Mesenchymal stem cell (in vitro differentiated cells and primary cell): ENCODE measurements at regions not wholly inside any gene's neighbourhood (a gene's known extent, or its start where the extent isn't known, plus 50 kb on each side); places are given as distances from the start of the nearest gene placed in this dataset.
"Not testable (repeated sequence)": the region's sequence is repeated elsewhere in the genome, so short reads cannot be mapped to it uniquely, and the experiment has no call there.

Source experiments
- DNase-seq: peaks from one replicate; pipeline ENCODE4 v3.0.0-alpha.2; 2013
- H2AFZ ChIP-seq: one replicate; pipeline ENCODE4 v1.6.1; 2013; ENCODE audit warnings: low read depth, mild to moderate bottlenecking, control low read depth, inconsistent platforms, low read length, moderate library complexity
- H2AK5ac ChIP-seq: 2 replicates; pipeline ENCODE4 v1.6.1; 2013; ENCODE audit warnings: low read length, moderate library complexity, mild to moderate bottlenecking, inconsistent platforms; ENCODE audit not compliant: severe bottlenecking
- H2BK120ac ChIP-seq: one replicate; pipeline ENCODE4 v1.6.1; 2013; ENCODE audit warnings: low read depth, mild to moderate bottlenecking, inconsistent platforms, low read length, moderate library complexity
- H2BK12ac ChIP-seq, 2 experiments: one replicate each; pipeline ENCODE4 v1.6.1; 2013; ENCODE audit warnings: inconsistent platforms in 2 of 2, low read length in 2 of 2, mild to moderate bottlenecking in 2 of 2, moderate library complexity in 2 of 2, control low read depth in 1 of 2
- H2BK15ac ChIP-seq: one replicate; pipeline ENCODE4 v1.6.1; 2013; ENCODE audit warnings: mild to moderate bottlenecking, low read depth, inconsistent platforms; ENCODE audit not compliant: poor library complexity, severe bottlenecking
- H2BK5ac ChIP-seq: 2 replicates; pipeline ENCODE4 v1.6.1; 2013; ENCODE audit warnings: low read depth, mild to moderate bottlenecking, low read length, control low read depth, inconsistent platforms; ENCODE audit not compliant: poor library complexity, severe bottlenecking
- H3K14ac ChIP-seq, 2 experiments: one replicate each; pipeline ENCODE4 v1.6.1; 2013; ENCODE audit warnings: inconsistent platforms in 2 of 2, low read length in 2 of 2, control low read depth in 1 of 2, mild to moderate bottlenecking in 1 of 2, moderate library complexity in 1 of 2
- H3K18ac ChIP-seq, 2 experiments: one replicate each; pipeline ENCODE4 v1.6.1; 2013; ENCODE audit warnings: inconsistent platforms in 2 of 2, low read length in 2 of 2, control low read depth in 1 of 2, low read depth in 1 of 2, mild to moderate bottlenecking in 1 of 2
- H3K23ac ChIP-seq, 2 experiments: one replicate each; pipeline ENCODE4 v1.6.1; 2013; ENCODE audit warnings: inconsistent platforms in 2 of 2, low read length in 2 of 2, mild to moderate bottlenecking in 2 of 2, moderate library complexity in 2 of 2, control low read depth in 1 of 2
- H3K27ac ChIP-seq: 2 replicates; pipeline ENCODE4 v1.5.1; 2013; ENCODE audit warnings: mild to moderate bottlenecking, moderate library complexity, low read length, control low read depth, inconsistent platforms; ENCODE audit not compliant: poor library complexity, severe bottlenecking
- H3K27me3 ChIP-seq, 2 experiments: 2 replicates each; pipeline versions ENCODE4 v1.6.1 to v1.7.0; 2013; ENCODE audit warnings: low read length in 2 of 2, mild to moderate bottlenecking in 2 of 2, moderate library complexity in 2 of 2, control low read depth in 1 of 2, inconsistent platforms in 1 of 2; ENCODE audit not compliant: control insufficient read depth in 1 of 2, insufficient read depth in 1 of 2
- H3K36me3 ChIP-seq, 2 experiments: 2 replicates each; pipeline versions ENCODE4 v1.6.1 to v1.7.0; 2013; ENCODE audit warnings: low read length in 2 of 2, control low read depth in 1 of 2, inconsistent platforms in 1 of 2, low read depth in 1 of 2, mild to moderate bottlenecking in 1 of 2; ENCODE audit not compliant: insufficient read depth in 2 of 2, control insufficient read depth in 1 of 2
- H3K4ac ChIP-seq, 2 experiments: one replicate each; pipeline ENCODE4 v1.6.1; 2013; ENCODE audit warnings: inconsistent platforms in 2 of 2, low read length in 2 of 2, mild to moderate bottlenecking in 2 of 2, moderate library complexity in 2 of 2, control low read depth in 1 of 2, low read depth in 1 of 2
- H3K4me1 ChIP-seq: 2 replicates; pipeline ENCODE4 v1.6.1; 2013; ENCODE audit warnings: low read depth, low read length, control low read depth; ENCODE audit not compliant: control insufficient read depth, insufficient read depth
- H3K4me2 ChIP-seq: 2 replicates; pipeline ENCODE4 v1.6.1; 2013; ENCODE audit warnings: low read length, mild to moderate bottlenecking, inconsistent platforms; ENCODE audit not compliant: poor library complexity, severe bottlenecking
- H3K4me3 ChIP-seq, 2 experiments: 2 replicates each; pipeline versions ENCODE4 v1.5.1 to v1.7.0; 2013; ENCODE audit warnings: low read length in 2 of 2, mild to moderate bottlenecking in 2 of 2, control low read depth in 1 of 2, low read depth in 1 of 2; ENCODE audit not compliant: insufficient read depth in 1 of 2
- H3K79me1 ChIP-seq: replicated peaks from 2 replicates; pipeline ENCODE4 v1.6.1; 2013; ENCODE audit warnings: mild to moderate bottlenecking, control low read depth, low read length, inconsistent platforms; ENCODE audit not compliant: poor library complexity, severe bottlenecking
- H3K9ac ChIP-seq: 2 replicates; pipeline ENCODE4 v1.7.0; 2013; ENCODE audit warnings: mild to moderate bottlenecking, low read length, moderate library complexity
- H3K9me3 ChIP-seq: 2 replicates; pipeline ENCODE4 v1.7.0; 2013; ENCODE audit warnings: mild to moderate bottlenecking, low read length; ENCODE audit not compliant: control insufficient read depth
- H4K8ac ChIP-seq: one replicate; pipeline ENCODE4 v1.6.1; 2013; ENCODE audit warnings: inconsistent platforms, mild to moderate bottlenecking, low read length, moderate library complexity
- H4K91ac ChIP-seq: one replicate; pipeline ENCODE4 v1.6.1; 2013; ENCODE audit warnings: mild to moderate bottlenecking, low read length, inconsistent platforms
- WGBS: methylation state at CpG from one replicate; pipeline ENCODE4 v1.1.7; 2013; ENCODE audit warnings: mixed read lengths; 5-methylcytosine and 5-hydroxymethylcytosine counted together

DNA sequence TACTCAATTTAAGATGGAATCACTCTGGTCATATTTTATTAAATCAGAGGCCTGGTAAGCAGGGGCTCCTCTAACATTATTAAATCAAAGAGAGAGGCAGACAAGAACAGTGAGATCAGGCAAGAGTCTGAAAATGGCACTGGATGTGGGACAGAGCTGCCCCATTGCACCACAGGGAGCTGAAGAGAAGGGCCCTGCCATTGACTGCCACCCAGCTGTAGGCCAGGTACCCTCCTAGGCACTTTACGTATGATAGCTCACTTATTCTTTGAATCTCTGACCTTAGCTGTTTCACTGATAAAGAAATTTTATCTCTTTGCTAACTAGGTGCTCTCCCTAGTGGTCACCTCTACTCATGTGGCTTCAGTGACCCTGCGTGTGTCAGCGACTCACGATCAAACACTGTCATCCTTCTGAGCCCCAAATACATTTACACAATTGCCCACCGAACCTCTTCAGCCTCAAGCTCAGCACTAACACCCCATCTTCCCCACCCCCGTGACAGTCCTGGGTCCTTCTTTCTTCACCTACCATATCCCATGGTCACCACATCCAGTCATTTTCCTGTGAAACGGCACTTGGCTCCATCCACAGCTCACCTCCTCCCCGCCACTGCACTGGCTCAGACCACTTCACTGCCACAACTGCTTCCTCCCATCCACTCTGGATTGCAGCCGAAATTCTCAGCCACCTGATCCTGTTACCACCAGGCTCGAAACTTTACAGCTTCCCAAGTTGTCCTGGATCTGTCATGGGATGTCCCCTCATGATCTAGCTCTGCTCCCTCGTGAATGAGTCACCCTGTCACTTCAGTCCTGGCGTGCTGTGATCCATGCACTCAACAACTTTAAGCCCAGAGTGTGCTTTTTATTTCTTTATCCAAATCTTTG is 97.3 kb upstream of the SYT6 start:
- Histone ChIP-seq H3K4me3 (no peak overlapping the region), H4K91ac (no peak overlapping the region), H3K79me1 (no peaks in the 10 kb centered on the region), H2BK15ac (no peak overlapping the region), H3K14ac (no peak overlapping the region), H2AK5ac (no peak overlapping the region), H2AFZ (no peak overlapping the region), H3K9me3 (peaks cover 22% of the 10 kb centered on the region), H3K36me3 (no peaks in the 10 kb centered on the region), H3K18ac (no peak overlapping the region), H2BK12ac (no peak overlapping the region), H3K9ac (no peak overlapping the region), H3K23ac (no peak overlapping the region), H3K4me1 (no peaks in the 10 kb centered on the region), H3K4me2 (no peak overlapping the region), H4K8ac (no peak overlapping the region), H2BK5ac (no peak overlapping the region), H3K4ac (no peak overlapping the region), H3K27ac (no peak overlapping the region), H2BK120ac (no peak overlapping the region), H3K27me3 (peaks cover 15 to 29% of the 10 kb centered on the region in 2 experiments)
- no peak for DNase-seq
- 81% methylated on average over 12 of the region's 12 CpGs for WGBS

DNA sequence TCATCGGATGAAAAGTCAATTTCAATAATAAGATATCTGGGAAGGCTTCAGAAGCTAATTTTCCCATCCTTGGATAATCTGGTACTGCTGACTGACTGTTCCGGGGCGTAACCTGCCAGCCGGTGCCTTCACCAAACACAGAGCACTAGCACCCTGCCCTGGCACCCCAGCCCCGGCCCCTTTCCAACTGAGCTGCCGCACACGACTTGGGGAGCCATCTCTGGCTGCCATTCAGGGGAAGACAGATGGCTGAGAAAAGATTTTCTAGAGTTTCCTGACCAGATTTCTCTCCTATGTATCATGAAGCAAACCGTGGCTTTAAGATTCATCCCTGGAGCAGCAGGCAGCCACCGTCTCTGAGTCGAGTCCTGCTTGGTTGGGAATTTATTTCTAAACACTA is 96.0 kb upstream of the SYT6 start:
- Histone ChIP-seq H3K9ac (no peak overlapping the region), H2BK15ac (no peak overlapping the region), H3K27me3 (peaks cover 15 to 28% of the 10 kb centered on the region in 2 experiments), H2BK120ac (no peak overlapping the region), H3K36me3 (no peaks in the 10 kb centered on the region), H3K14ac (no peak overlapping the region), H3K18ac (no peak overlapping the region), H3K4ac (no peak overlapping the region), H4K8ac (no peak overlapping the region), H3K23ac (no peak overlapping the region), H3K4me1 (no peaks in the 10 kb centered on the region), H3K4me2 (no peak overlapping the region), H3K79me1 (no peaks in the 10 kb centered on the region), H2BK12ac (no peak overlapping the region), H3K9me3 (peaks cover 10% of the 10 kb centered on the region), H2AFZ (no peak overlapping the region), H2BK5ac (no peak overlapping the region), H4K91ac (no peak overlapping the region), H2AK5ac (no peak overlapping the region), H3K27ac (no peak overlapping the region), H3K4me3 (no peak overlapping the region)
- 88% methylated on average over 10 of the region's 10 CpGs for WGBS
- no peak for DNase-seq

DNA sequence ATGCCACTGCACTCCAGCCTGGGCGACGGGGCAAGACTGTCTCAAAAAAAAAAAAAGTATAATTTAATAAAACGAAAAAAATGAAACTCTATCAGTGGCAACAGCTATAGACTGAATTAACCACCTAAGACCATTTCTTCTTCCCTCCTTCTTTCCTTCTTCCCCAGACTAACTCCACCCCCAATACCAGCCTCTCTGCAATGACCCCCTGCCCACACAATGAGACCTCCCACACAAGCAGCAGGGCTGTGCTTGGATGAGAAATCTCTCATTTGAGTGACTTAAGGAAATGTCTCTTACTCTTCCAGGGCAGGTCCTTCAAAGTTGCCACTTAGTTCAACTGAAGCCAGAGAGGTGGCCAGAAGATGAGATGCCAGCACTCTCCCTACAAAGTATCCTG is 94.5 kb upstream of the SYT6 start:
- Histone ChIP-seq H3K18ac (no peak overlapping the region), H3K9me3 (no peaks in the 10 kb centered on the region), H3K27me3 (peaks cover 15 to 28% of the 10 kb centered on the region in 2 experiments), H2BK5ac (no peak overlapping the region), H2AK5ac (no peak overlapping the region), H2AFZ (no peak overlapping the region), H2BK120ac (no peak overlapping the region), H3K4ac (no peak overlapping the region), H2BK15ac (no peak overlapping the region), H3K14ac (no peak overlapping the region), H3K23ac (no peak overlapping the region), H4K8ac (no peak overlapping the region), H3K36me3 (no peaks in the 10 kb centered on the region), H2BK12ac (no peak overlapping the region), H3K4me1 (no peaks in the 10 kb centered on the region), H4K91ac (no peak overlapping the region), H3K4me2 (no peak overlapping the region), H3K9ac (no peak overlapping the region), H3K4me3 (no peak overlapping the region), H3K27ac (no peak overlapping the region), H3K79me1 (no peaks in the 10 kb centered on the region)
- no peak for DNase-seq
- WGBS: 80% methylated on average over 1 of the region's 3 CpGs

DNA sequence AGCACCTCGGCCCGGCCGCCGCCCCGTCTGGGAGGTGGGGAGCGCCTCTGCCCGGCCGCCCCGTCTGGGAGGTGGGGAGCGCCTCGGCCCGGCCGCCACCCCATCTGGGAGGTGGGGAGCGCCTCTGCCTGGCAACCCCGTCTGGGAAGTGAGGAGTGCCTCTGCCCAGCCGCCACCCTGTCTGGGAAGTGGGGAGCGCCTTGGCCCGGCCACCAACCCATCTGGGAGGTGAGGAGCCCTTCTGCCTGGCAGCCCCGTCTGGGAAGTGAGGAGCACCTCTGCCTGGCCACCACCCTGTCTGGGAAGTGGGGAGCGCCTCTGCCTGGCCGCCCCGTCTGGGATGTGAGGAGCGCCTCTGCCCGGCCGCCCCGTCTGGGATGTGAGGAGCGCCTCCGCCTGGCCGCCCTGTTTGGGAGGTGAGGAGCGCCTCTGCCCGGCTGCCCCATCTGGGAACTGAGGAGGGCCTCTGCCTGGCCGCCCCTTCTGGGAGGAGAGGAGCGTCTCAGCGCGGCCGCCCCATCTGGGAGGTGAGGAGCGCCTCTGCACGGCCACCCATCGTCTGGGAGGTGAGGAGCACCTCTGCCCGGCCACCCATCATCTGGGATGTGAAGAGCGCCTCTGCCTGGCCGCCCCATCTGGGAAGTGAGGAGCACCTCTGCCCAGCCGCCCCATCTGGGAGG is 89.0 kb upstream of the SYT6 start:
- H2AK5ac ChIP-seq, DNase-seq: not testable (repeated sequence)

More for the DNA sequence above, 89.0 kb upstream of the SYT6 start:
- H3K4ac ChIP-seq, H3K23ac ChIP-seq, H3K27ac ChIP-seq, H3K4me2 ChIP-seq, H2BK12ac ChIP-seq, H3K27me3 ChIP-seq, H3K9ac ChIP-seq, H3K9me3 ChIP-seq, H3K79me1 ChIP-seq, H3K14ac ChIP-seq, H2BK5ac ChIP-seq, H3K36me3 ChIP-seq, H3K4me1 ChIP-seq, H3K4me3 ChIP-seq, H4K91ac ChIP-seq, H2BK120ac ChIP-seq, H2BK15ac ChIP-seq, H4K8ac ChIP-seq, H2AFZ ChIP-seq, H3K18ac ChIP-seq: not testable (repeated sequence)
- WGBS: 89% methylated on average over 39 of the region's 43 CpGs
